IgD-negative memory B cell (primary cell): ENCODE measurements at regions not wholly inside any gene's neighbourhood (a gene's known extent, or its start where the extent isn't known, plus 50 kb on each side); places are given as distances from the start of the nearest gene placed in this dataset.

Experiments used
- H3K27ac Mint-ChIP-seq, 3 donors: one replicate each; pipeline ENCODE4 v1.8.0; 2020 to 2022; ENCODE audit warnings: mild to moderate bottlenecking in 3 of 3, mixed read lengths in 3 of 3, moderate library complexity in 1 of 3
- H3K27me3 Mint-ChIP-seq: one replicate; pipeline ENCODE4 v1.8.0; 2021; ENCODE audit warnings: mixed read lengths
- H3K36me3 Mint-ChIP-seq: one replicate; pipeline ENCODE4 v1.8.0; 2020; ENCODE audit warnings: mild to moderate bottlenecking, mixed read lengths
- H3K4me1 Mint-ChIP-seq, 3 donors: one replicate each; pipeline ENCODE4 v1.8.0; 2020 to 2022; ENCODE audit warnings: mixed read lengths in 3 of 3, mild to moderate bottlenecking in 1 of 3
- H3K4me3 Mint-ChIP-seq, 4 donors: one replicate each; pipeline ENCODE4 v1.8.0; 2020 to 2022; ENCODE audit warnings: mild to moderate bottlenecking in 4 of 4, mixed read lengths in 4 of 4, moderate library complexity in 3 of 4
- H3K9me3 Mint-ChIP-seq, 3 donors: one replicate each; pipeline ENCODE4 v1.8.0; 2020 to 2021; ENCODE audit warnings: mixed read lengths in 3 of 3, mild to moderate bottlenecking in 1 of 3

DNA sequence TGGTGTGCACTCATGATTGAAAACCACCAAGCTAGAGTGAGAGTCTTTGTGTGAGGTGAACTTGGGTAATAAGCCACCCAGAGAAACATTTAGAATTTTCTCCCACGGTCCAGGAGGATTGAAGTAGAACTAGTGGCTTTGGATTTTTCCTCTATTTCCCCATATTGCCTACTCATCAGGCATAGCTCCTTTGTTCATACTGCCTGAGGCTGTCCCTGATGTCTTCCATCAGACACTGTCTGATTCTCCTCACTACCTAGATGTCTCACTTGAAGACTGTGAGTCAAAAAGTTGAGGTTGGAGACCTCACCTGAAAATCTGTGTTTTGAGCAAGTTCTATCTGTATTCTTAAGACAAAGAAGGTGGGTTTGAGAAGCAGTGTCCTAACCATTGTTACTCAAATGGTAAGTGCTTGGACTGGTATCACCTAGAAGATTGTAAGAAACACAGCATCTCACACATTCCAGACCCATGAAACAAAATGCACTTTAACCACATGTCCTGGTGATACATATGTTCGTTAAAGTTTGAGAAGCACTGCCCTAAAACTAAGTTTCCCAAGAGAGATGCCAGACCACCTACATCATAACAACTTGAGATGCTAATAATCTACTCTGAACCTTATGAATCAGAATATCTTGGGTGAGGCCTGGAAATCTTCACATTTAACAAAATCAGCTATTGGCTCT is 523.4 kb upstream of the BTBD3 start:
- Mint-ChIP-seq H3K36me3 (no peaks in the 10 kb centered on the region), H3K4me3 (no peak overlapping the region), H3K27me3 (no peaks in the 10 kb centered on the region), H3K4me1 (no peaks in the 10 kb centered on the region), H3K27ac (no peak overlapping the region), H3K9me3 (peaks cover 0 to 19% (median 4%) of the 10 kb centered on the region in 3 donors)

- H3K4me3 Mint-ChIP-seq = no peak overlapping the region
- H3K27me3 Mint-ChIP-seq = no peaks in the 10 kb centered on the region
- H3K36me3 Mint-ChIP-seq = no peaks in the 10 kb centered on the region
- no peaks in the 10 kb centered on the region for H3K4me1 Mint-ChIP-seq
- H3K27ac Mint-ChIP-seq = no peak overlapping the region
- peaks cover 0 to 14% (median 5%) of the 10 kb centered on the region in 3 donors for H3K9me3 Mint-ChIP-seq
Measured at GRCh38 chr20:11395581-11395980, 522.1 kb upstream of the BTBD3 start.

DNA sequence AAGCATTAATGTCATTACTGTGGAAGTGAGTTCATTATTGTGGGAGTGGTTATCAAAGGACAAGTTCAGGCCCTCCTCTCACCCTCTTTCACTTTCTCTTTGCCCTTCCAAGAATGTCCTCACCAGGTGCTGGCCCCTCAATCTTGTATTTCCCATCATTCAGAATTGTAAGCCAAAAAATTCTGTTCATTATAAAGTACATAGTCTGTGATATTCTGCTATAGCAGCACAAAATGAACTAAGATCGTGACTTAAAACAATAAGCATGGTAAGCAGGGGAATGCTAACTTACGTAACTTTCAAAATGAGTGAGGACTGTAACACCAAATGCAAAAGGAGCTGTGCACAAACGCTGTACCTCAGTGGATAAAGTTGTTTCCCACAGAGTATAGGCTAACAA is 515.7 kb upstream of the BTBD3 start:
- Mint-ChIP-seq H3K4me3 (no peak overlapping the region), H3K9me3 (peaks cover 0 to 6% (median 0%) of the 10 kb centered on the region in 3 donors), H3K36me3 (no peaks in the 10 kb centered on the region), H3K27me3 (no peaks in the 10 kb centered on the region), H3K27ac (no peak overlapping the region), H3K4me1 (no peaks in the 10 kb centered on the region)

DNA sequence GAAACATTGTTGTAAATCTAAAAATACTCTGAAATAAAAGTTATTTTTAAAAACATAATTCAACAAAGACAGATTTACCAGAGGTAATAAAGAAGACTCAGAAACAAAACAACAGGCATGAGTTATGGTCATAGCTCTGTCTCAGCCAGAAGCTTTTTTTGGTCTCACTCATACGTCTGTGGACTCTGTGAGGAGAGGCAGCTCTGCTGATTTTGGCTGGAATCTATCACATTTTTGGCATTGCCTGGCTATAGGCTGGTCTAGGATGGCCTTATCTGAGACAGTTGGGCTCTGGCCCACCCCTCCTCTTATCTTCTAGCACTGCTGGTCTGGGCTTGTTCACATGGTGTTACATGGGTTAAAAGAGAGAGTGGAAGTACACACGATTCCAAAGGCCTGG is 514.0 kb upstream of the BTBD3 start:
- Mint-ChIP-seq H3K27ac (no peak overlapping the region), H3K27me3 (no peaks in the 10 kb centered on the region), H3K4me3 (no peak overlapping the region), H3K36me3 (no peaks in the 10 kb centered on the region), H3K9me3 (peaks cover 0 to 6% (median 0%) of the 10 kb centered on the region in 3 donors), H3K4me1 (no peaks in the 10 kb centered on the region)

- Mint-ChIP-seq H3K36me3 (no peaks in the 10 kb centered on the region), H3K9me3 (peaks cover 0 to 6% (median 4%) of the 10 kb centered on the region in 3 donors), H3K4me1 (no peaks in the 10 kb centered on the region)
Measured at GRCh38 chr20:11406877-11407276, 510.8 kb upstream of the BTBD3 start.

GRCh38 chr20:11409561-11409960 is 508.1 kb upstream of the BTBD3 start:
- Mint-ChIP-seq H3K27ac (no peak overlapping the region), H3K4me1 (no peaks in the 10 kb centered on the region), H3K9me3 (peaks cover 2 to 17% (median 9%) of the 10 kb centered on the region in 3 donors), H3K4me3 (no peak overlapping the region), H3K27me3 (no peaks in the 10 kb centered on the region), H3K36me3 (no peaks in the 10 kb centered on the region)

More at GRCh38 chr20:11406877-11407276, 510.8 kb upstream of the BTBD3 start:
- no peaks in the 10 kb centered on the region for H3K27me3 Mint-ChIP-seq
- no peak overlapping the region for H3K4me3 Mint-ChIP-seq
- no peak overlapping the region for H3K27ac Mint-ChIP-seq

GRCh38 chr20:11411765-11412164 is 505.9 kb upstream of the BTBD3 start:
- Mint-ChIP-seq H3K4me3 (no peak overlapping the region), H3K27me3 (no peaks in the 10 kb centered on the region), H3K36me3 (no peaks in the 10 kb centered on the region), H3K4me1 (no peaks in the 10 kb centered on the region), H3K9me3 (peaks cover 2 to 17% (median 4%) of the 10 kb centered on the region in 3 donors), H3K27ac (no peak overlapping the region)

GRCh38 chr20:11426948-11427347 is 490.7 kb upstream of the BTBD3 start:
- Mint-ChIP-seq H3K27ac (no peak overlapping the region), H3K9me3 (peaks cover 0 to 3% (median 0%) of the 10 kb centered on the region in 3 donors), H3K36me3 (no peaks in the 10 kb centered on the region), H3K4me1 (no peaks in the 10 kb centered on the region), H3K27me3 (no peaks in the 10 kb centered on the region), H3K4me3 (no peak overlapping the region)

DNA sequence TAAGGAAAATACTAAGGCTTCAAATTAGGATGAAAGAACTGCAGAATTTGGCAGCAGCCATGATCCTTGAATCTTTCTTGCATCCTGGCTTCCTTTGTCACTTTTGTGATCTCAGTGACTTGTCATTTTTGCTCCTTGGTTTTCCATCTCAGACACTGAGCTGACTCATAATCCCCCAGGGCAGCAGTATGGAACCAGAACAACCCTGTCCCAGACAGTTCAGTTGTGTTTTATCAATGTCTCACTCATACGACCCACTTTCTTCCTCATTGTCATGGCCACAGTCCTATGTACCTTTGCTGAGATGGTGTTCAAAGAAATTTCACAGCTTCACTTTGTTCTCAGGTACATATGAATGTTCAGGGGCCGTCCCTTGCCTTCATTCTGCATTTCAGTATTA is 488.5 kb upstream of the BTBD3 start:
- Mint-ChIP-seq H3K27ac (no peak overlapping the region), H3K36me3 (no peaks in the 10 kb centered on the region), H3K27me3 (no peaks in the 10 kb centered on the region)

DNA sequence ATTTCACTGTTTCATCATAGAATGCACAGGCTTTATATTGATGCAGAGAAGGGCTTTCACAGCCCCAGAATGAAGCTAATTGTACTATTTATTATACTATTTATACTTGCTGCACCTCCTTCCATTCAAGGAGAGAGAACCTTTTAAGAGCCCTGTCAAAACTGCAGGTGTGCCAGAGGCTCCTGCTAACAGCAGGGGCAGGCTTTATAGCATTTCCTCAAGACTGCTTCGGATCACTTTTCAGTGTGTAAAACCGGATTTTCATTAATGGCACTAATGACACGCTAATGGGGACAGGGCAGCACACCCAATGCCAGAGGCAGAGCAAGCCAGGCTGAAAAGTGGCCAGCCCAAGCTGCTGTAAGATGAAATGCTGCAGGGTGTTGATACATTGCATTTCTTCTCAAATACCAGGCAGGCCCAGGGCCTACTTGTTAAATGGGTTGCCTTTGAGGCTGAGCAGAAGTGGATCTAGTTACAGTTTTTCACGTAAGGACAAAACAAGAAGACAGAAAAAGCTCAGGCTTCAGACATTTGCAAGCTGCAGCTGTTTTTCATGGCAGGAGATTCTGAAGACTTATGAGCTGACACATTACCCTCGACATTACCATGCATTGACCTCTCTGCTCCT is 487.7 kb upstream of the BTBD3 start:
- H3K27ac Mint-ChIP-seq = no peak overlapping the region
- H3K9me3 Mint-ChIP-seq = peaks cover 2 to 12% (median 7%) of the 10 kb centered on the region in 3 donors
- no peaks in the 10 kb centered on the region for H3K4me1 Mint-ChIP-seq
- H3K36me3 Mint-ChIP-seq = no peaks in the 10 kb centered on the region
- no peak overlapping the region for H3K4me3 Mint-ChIP-seq
- H3K27me3 Mint-ChIP-seq = no peaks in the 10 kb centered on the region

More for the DNA sequence above, 488.5 kb upstream of the BTBD3 start:
- Mint-ChIP-seq H3K4me3 (peak overlapping the region in 1 of 4 donors; percentile 14), H3K9me3 (peaks cover 0 to 7% (median 0%) of the 10 kb centered on the region in 3 donors), H3K4me1 (no peaks in the 10 kb centered on the region)

- no peak overlapping the region for H3K4me3 Mint-ChIP-seq
- no peak overlapping the region for H3K27ac Mint-ChIP-seq
- H3K36me3 Mint-ChIP-seq = no peaks in the 10 kb centered on the region
- H3K27me3 Mint-ChIP-seq = no peaks in the 10 kb centered on the region
- no peaks in the 10 kb centered on the region for H3K4me1 Mint-ChIP-seq
- peaks cover 2 to 12% (median 7%) of the 10 kb centered on the region in 3 donors for H3K9me3 Mint-ChIP-seq
Measured at GRCh38 chr20:11430652-11431051, 487.0 kb upstream of the BTBD3 start.

GRCh38 chr20:11431621-11432020 is 486.1 kb upstream of the BTBD3 start:
- Mint-ChIP-seq H3K36me3 (no peaks in the 10 kb centered on the region), H3K9me3 (peaks cover 2 to 12% (median 11%) of the 10 kb centered on the region in 3 donors), H3K27ac (no peak overlapping the region), H3K4me1 (no peaks in the 10 kb centered on the region), H3K27me3 (no peaks in the 10 kb centered on the region), H3K4me3 (no peak overlapping the region)

DNA sequence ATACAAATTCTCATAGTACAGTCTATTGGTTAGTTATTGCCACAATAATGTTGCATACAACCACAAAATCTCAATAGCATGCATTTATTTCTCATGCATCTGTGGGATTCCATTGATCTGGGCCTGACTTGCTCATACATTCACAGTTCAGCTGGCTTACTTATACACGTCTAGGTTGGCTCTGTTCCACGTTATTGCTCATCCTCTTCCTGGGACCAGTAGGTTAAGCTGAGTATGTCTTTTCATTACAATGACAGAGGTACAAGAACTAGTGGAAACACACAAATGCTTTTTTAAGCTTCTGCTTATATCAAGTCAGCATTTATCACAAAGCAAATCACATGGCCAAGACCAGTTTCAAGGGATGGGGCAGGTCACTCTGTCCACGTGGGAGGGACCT is 485.3 kb upstream of the BTBD3 start:
- no peak overlapping the region for H3K4me3 Mint-ChIP-seq
- H3K4me1 Mint-ChIP-seq = no peaks in the 10 kb centered on the region
- no peaks in the 10 kb centered on the region for H3K27me3 Mint-ChIP-seq

DNA sequence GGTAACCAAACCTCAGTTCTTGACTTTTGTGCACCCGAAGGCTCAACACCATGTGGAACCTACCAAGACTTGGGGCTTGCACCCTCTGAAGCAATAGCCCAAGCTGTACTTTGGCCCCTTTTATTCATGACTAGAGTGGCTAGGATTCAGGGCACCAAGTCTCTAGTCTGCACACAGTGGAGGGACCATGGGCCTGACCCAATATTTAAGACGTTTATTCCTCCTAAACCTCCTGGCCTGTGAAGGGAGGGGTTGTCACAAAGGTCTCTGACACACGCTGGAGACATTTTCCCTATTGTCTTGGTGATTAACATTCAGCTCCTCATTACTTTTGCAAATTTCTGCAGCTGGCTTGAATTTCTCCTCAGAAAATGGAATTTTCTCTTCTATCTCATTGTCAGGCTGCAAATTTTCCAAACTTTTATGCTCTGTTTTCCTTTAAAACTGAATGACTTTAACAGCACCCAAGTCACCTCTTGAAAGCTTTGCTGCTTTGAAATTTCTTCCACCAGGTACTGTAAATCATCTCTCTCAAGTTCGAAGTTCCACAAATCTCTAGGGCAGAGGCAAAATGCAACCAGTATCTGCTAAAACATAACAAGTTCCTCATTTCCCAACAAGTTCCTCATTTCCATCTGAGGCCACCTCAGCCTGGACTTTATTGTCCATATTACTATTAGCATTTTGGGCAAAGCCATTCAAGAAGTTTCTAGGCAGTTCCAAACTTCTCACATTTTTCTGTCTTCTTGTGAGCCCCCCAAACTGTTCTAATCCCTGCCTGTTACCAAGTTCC is 481.4 kb upstream of the BTBD3 start:
- no peaks in the 10 kb centered on the region for H3K4me1 Mint-ChIP-seq
- no peak overlapping the region for H3K4me3 Mint-ChIP-seq
- no peaks in the 10 kb centered on the region for H3K27me3 Mint-ChIP-seq
- H3K9me3 Mint-ChIP-seq = peaks cover 4 to 18% (median 9%) of the 10 kb centered on the region in 3 donors
- peaks cover under 1% of the 10 kb centered on the region for H3K36me3 Mint-ChIP-seq
- H3K27ac Mint-ChIP-seq = no peak overlapping the region

More for the DNA sequence above, 485.3 kb upstream of the BTBD3 start:
- no peak overlapping the region for H3K27ac Mint-ChIP-seq
- no peaks in the 10 kb centered on the region for H3K36me3 Mint-ChIP-seq
- peaks cover 4 to 17% (median 12%) of the 10 kb centered on the region in 3 donors for H3K9me3 Mint-ChIP-seq

DNA sequence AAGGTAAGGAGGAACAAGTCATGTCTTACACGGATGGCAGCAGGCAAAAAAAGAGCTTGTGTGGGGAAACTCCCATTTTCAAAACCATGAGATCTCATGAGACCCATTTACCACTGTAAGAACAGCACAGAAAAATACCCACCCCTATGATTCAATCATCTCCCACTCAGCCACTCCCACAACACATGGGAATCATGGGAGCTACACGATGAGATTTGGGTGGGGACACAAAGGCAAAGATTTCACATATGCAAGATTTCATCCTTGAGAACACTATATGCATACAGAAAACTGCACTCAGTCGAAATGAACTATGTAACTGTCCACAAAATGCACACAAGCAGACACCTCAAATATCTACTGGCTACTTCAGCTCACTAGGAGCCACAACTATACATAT is 480.6 kb upstream of the BTBD3 start:
- H3K9me3 Mint-ChIP-seq = peaks cover 4 to 18% (median 9%) of the 10 kb centered on the region in 3 donors
- no peaks in the 10 kb centered on the region for H3K4me1 Mint-ChIP-seq
- H3K36me3 Mint-ChIP-seq = peaks cover 3% of the 10 kb centered on the region
- H3K4me3 Mint-ChIP-seq = no peak overlapping the region
- H3K27ac Mint-ChIP-seq = no peak overlapping the region
- no peaks in the 10 kb centered on the region for H3K27me3 Mint-ChIP-seq
